H1 (cell line): ENCODE measurements at regions not wholly inside any gene's neighbourhood (a gene's known extent, or its start where the extent isn't known, plus 50 kb on each side); places are given as distances from the start of the nearest gene placed in this dataset.

Experiments
- CTCF ChIA-PET: fragments of 300-600 bp; sonication (Branson Sonifier 250); formaldehyde crosslinking; loops from one replicate; lab custom pipeline; 2021; ENCODE audit not compliant: partially characterized antibody; lab: Charles Lee
- POLR2A ChIA-PET: fragments of 300-600 bp; sonication (Branson Sonifier 250); formaldehyde crosslinking; loops from one replicate; lab custom pipeline; 2021; ENCODE audit warnings: inconsistent platforms; ENCODE audit not compliant: partially characterized antibody; lab: Charles Lee
- DNase-seq, 2 experiments: peaks; one replicate each; pipeline versions ENCODE4 v3.0.0 to v3.0.0-alpha.2; 2010 to 2022; ENCODE audit warnings: low spot score in 2 of 2, low read depth in 1 of 2, mixed read lengths in 1 of 2
- FAIRE-seq: peaks from 2 replicates; lab custom pipeline; 2011; peaks lifted over from hg19 to GRCh38; lab: Jason Lieb, UNC
- H2AFZ ChIP-seq: 2 replicates; pipeline ENCODE4 v1.8.1; 2012; ENCODE audit warnings: low read length, inconsistent platforms
- H2AK5ac ChIP-seq: 2 replicates; pipeline ENCODE4 v1.6.1; 2013; ENCODE audit warnings: low read depth, low read length
- H2BK120ac ChIP-seq: replicated peaks from 2 replicates; pipeline ENCODE3; 2013; ENCODE audit warnings: low read depth, low read length, inconsistent platforms
- H2BK12ac ChIP-seq: 2 replicates; pipeline ENCODE4 v1.6.1; 2013; ENCODE audit warnings: low read depth, low read length
- H2BK15ac ChIP-seq: 2 replicates; pipeline ENCODE4 v1.6.1; 2013; ENCODE audit warnings: low read length
- H2BK20ac ChIP-seq: 2 replicates; pipeline ENCODE4 v1.6.1; 2013; ENCODE audit warnings: low read length
- H2BK5ac ChIP-seq: 2 replicates; pipeline ENCODE4 v1.6.1; 2013; ENCODE audit warnings: low read depth, low read length
- H3K14ac ChIP-seq: 2 replicates; pipeline ENCODE4 v1.6.1; 2013; ENCODE audit warnings: inconsistent platforms; ENCODE audit not compliant: insufficient read length
- H3K18ac ChIP-seq: 2 replicates; pipeline ENCODE4 v1.6.1; 2013; ENCODE audit warnings: low read length; ENCODE audit errors: extremely low read depth
- H3K23ac ChIP-seq: 2 replicates; pipeline ENCODE4 v1.6.1; 2013; ENCODE audit warnings: inconsistent platforms; ENCODE audit not compliant: insufficient read length
- H3K23me2 ChIP-seq: 2 replicates; pipeline ENCODE4 v1.6.1; 2013; ENCODE audit warnings: low read depth, low read length
- H3K27ac ChIP-seq: 2 replicates; pipeline ENCODE4 v1.6.1; 2011; ENCODE audit warnings: low read depth, low read length, inconsistent platforms
- H3K27me3 ChIP-seq, 4 experiments: replicated peaks in 1 of 4; 1 replicate in 1 of 4; 2 replicates in 3 of 4; pipeline versions ENCODE4 v1.6.1 to v1.8.1; 2011 to 2013; ENCODE audit warnings: low read length in 3 of 4, mild to moderate bottlenecking in 3 of 4, inconsistent platforms in 2 of 4, mixed read lengths in 2 of 4, moderate library complexity in 1 of 4; ENCODE audit not compliant: control insufficient read depth in 3 of 4, insufficient read depth in 3 of 4; ENCODE audit errors: extremely low read depth in 1 of 4
- H3K36me3 ChIP-seq, 4 experiments: 2 replicates each; pipeline versions ENCODE4 v1.6.1 to v1.8.1; 2011 to 2013; ENCODE audit warnings: mild to moderate bottlenecking in 4 of 4, low read length in 3 of 4, moderate library complexity in 2 of 4, control low read depth in 1 of 4, inconsistent platforms in 1 of 4; ENCODE audit not compliant: insufficient read depth in 4 of 4, control insufficient read depth in 2 of 4
- H3K4ac ChIP-seq: replicated peaks from 2 replicates; pipeline ENCODE3; 2013; ENCODE audit warnings: low read length, low read depth, mixed read lengths, inconsistent platforms; ENCODE audit not compliant: insufficient read length
- H3K4me1 ChIP-seq, 4 experiments: replicated peaks in 1 of 4; 1 replicate in 1 of 4; 2 replicates in 3 of 4; pipeline versions ENCODE4 v1.6.1 to v1.8.1; 2011 to 2013; ENCODE audit warnings: low read length in 3 of 4, inconsistent platforms in 2 of 4, mixed read lengths in 1 of 4; ENCODE audit not compliant: insufficient read depth in 4 of 4, control insufficient read depth in 3 of 4
- H3K4me2 ChIP-seq, 2 experiments: 2 replicates each; pipeline versions ENCODE4 v1.6.1 to v1.8.1; 2011 to 2013; ENCODE audit warnings: low read depth in 2 of 2, low read length in 2 of 2, control low read depth in 1 of 2, inconsistent platforms in 1 of 2, mild to moderate bottlenecking in 1 of 2; ENCODE audit not compliant: insufficient read depth in 1 of 2
- H3K4me3 ChIP-seq, 4 experiments: fragments of 200-600, 300-600 bp in 1 of 4; sonication (generic), shearing (Covaris generic), sonication (Bioruptor Twin) in 1 of 4; 2 replicates each; pipeline versions ENCODE4 v1.5.1 to v1.8.1; 2011 to 2016; ENCODE audit warnings: low read length in 4 of 4, low read depth in 3 of 4, control low read depth in 2 of 4, inconsistent platforms in 2 of 4, mild to moderate bottlenecking in 2 of 4, mixed read lengths in 1 of 4, moderate library complexity in 1 of 4; ENCODE audit not compliant: insufficient read depth in 2 of 4; ENCODE audit errors: extremely low read depth in 1 of 4
- H3K56ac ChIP-seq: replicated peaks from 2 replicates; pipeline ENCODE3; 2013; ENCODE audit warnings: low read depth, mild to moderate bottlenecking, mixed read lengths, low read length, inconsistent platforms; ENCODE audit not compliant: insufficient read length
- H3K79me1 ChIP-seq: 2 replicates; pipeline ENCODE4 v1.6.1; 2013; ENCODE audit warnings: low read depth, low read length, control low read depth
- H3K79me2 ChIP-seq, 2 experiments: 2 replicates each; pipeline versions ENCODE4 v1.6.1 to v1.8.1; 2012 to 2013; ENCODE audit warnings: low read length in 2 of 2, mild to moderate bottlenecking in 2 of 2, inconsistent platforms in 1 of 2; ENCODE audit not compliant: insufficient read depth in 2 of 2, control insufficient read depth in 1 of 2
- H3K9ac ChIP-seq, 4 experiments: replicated peaks in 1 of 4; 1 replicate in 1 of 4; 2 replicates in 3 of 4; pipeline versions ENCODE4 v1.6.1 to v1.8.1; 2011 to 2013; ENCODE audit warnings: low read depth in 3 of 4, low read length in 3 of 4, control low read depth in 2 of 4, mild to moderate bottlenecking in 2 of 4, moderate library complexity in 2 of 4, inconsistent platforms in 1 of 4; ENCODE audit errors: extremely low read depth in 1 of 4
- H3K9me3 ChIP-seq, 2 experiments: 2 replicates each; pipeline versions ENCODE4 v1.6.1 to v1.8.1; 2012 to 2013; ENCODE audit warnings: mild to moderate bottlenecking in 2 of 2, moderate library complexity in 2 of 2, control low read depth in 1 of 2, inconsistent platforms in 1 of 2, low read depth in 1 of 2, low read length in 1 of 2, mixed read lengths in 1 of 2; ENCODE audit not compliant: insufficient read depth in 2 of 2
- H4K20me1 ChIP-seq, 2 experiments: replicated peaks in 1 of 2; 2 replicates each; pipeline versions ENCODE3 to v1.8.1; 2011 to 2013; ENCODE audit warnings: inconsistent platforms in 2 of 2, low read length in 2 of 2, mild to moderate bottlenecking in 1 of 2; ENCODE audit not compliant: insufficient read depth in 2 of 2, control insufficient read depth in 1 of 2
- H4K5ac ChIP-seq: 2 replicates; pipeline ENCODE4 v1.6.1; 2013; ENCODE audit warnings: low read length, low read depth, mixed read lengths, inconsistent platforms; ENCODE audit not compliant: insufficient read length
- H4K8ac ChIP-seq: 2 replicates; pipeline ENCODE4 v1.8.0; 2013; ENCODE audit warnings: mild to moderate bottlenecking, moderate library complexity, low read length, inconsistent platforms; ENCODE audit not compliant: insufficient read depth; ENCODE audit errors: extremely low read depth
- H4K91ac ChIP-seq: replicated peaks from 2 replicates; pipeline ENCODE3; 2013; ENCODE audit warnings: low read length, mixed read lengths, inconsistent platforms; ENCODE audit not compliant: insufficient read length
- EP300 ChIP-seq, 2 experiments: IDR thresholded peaks; 1 replicate in 1 of 2; 2 replicates in 1 of 2; pipeline ENCODE4 v1.6.1; 2011 to 2012; ENCODE audit warnings: low read depth in 2 of 2, low read length in 2 of 2, mild to moderate bottlenecking in 2 of 2, borderline replicate concordance in 1 of 2, inconsistent platforms in 1 of 2, moderate library complexity in 1 of 2
- GABPA ChIP-seq: IDR thresholded peaks from 2 replicates; pipeline ENCODE4 v1.6.1; 2011; ENCODE audit warnings: mild to moderate bottlenecking, low read length, moderate library complexity, borderline replicate concordance; ENCODE audit not compliant: insufficient read depth
- JUN ChIP-seq: IDR thresholded peaks from 2 replicates; pipeline ENCODE4 v1.6.1; 2011; ENCODE audit warnings: low read depth, mild to moderate bottlenecking, improper control_type of control experiment, low read length
- MAFK ChIP-seq: IDR thresholded peaks from 2 replicates; pipeline ENCODE4 v1.6.1; 2012; ENCODE audit warnings: low read depth, mild to moderate bottlenecking, improper control_type of control experiment, low read length
- TAF1 ChIP-seq: IDR thresholded peaks from 2 replicates; pipeline ENCODE4 v1.6.1; 2011; ENCODE audit warnings: mild to moderate bottlenecking, low read depth, low read length
- WGBS, 2 experiments: shearing (Covaris generic) in 1 of 2; methylation state at CpG; one replicate each; pipeline versions ENCODE4 v1.1.6 to v1.1.7; 2013 to 2015; ENCODE audit warnings: low lambda C conversion rate in 2 of 2, mixed read lengths in 2 of 2, inconsistent platforms in 1 of 2, low coverage in 1 of 2, missing lambda C conversion rate in 1 of 2; ENCODE audit not compliant: insufficient replicate concordance in 2 of 2, insufficient coverage in 1 of 2, insufficient read length in 1 of 2; ENCODE audit errors: extremely low coverage in 1 of 2, missing lambda C conversion rate in 1 of 2; 5-methylcytosine and 5-hydroxymethylcytosine counted together

DNA sequence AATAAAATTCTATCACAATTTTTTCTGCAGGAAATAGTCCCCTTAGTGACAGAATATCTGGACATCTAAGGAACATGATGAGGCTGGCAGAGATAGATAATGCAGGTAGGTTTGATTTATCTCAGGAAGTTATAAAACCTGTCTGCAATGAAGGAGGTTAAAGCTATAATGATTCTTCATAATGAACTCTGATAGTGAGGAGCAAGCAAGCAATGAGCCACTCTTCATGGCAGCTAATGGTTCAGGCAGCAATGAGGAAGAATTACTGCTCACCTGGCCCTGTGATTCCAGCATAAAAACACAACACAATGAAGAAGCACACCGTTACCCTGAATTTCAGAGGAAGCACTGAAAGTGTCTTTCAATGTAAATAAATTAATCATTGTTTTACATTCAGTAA lies 599.6 kb upstream of the PKDCC start:
- ChIA-PET POLR2A (no interaction called here), CTCF (interaction anchor here (1.3 kb wide), 1 partner anchor 250 kb away, joined by 4 read pairs; no protein-coding TSS in a partner anchor)
- no peak overlapping the region for H3K27ac ChIP-seq
- no peak overlapping the region for H3K56ac ChIP-seq
- H3K4me2 ChIP-seq: no peak overlapping the region
- no peak overlapping the region for H3K9ac ChIP-seq
- H3K23ac ChIP-seq: no peak overlapping the region
- no peak for DNase-seq
- TF ChIP-seq GABPA (no peak), TAF1 (no peak), MAFK (no peak), EP300 (IDR thresholded peaks at IDR 0.05; ENCODE audit: borderline replicate concordance in 1 of 2, low read depth in 2 of 2, low read length in 2 of 2) (no peak), JUN (no peak)
- no peak overlapping the region for H4K5ac ChIP-seq
- peaks cover 0 to 2% of the 10 kb centered on the region in 2 experiments; a peak in 1 of 4 replicates for H3K9me3 ChIP-seq
- H3K23me2 ChIP-seq: no peaks in the 10 kb centered on the region
- H3K14ac ChIP-seq: no peak overlapping the region
- no peaks in the 10 kb centered on the region for H3K36me3 ChIP-seq
- no peaks in the 10 kb centered on the region for H3K79me1 ChIP-seq
- no peak overlapping the region for H4K8ac ChIP-seq
- H3K4me3 ChIP-seq: no peak overlapping the region
- H2BK15ac ChIP-seq: no peak overlapping the region
- FAIRE-seq: no peak
- H3K79me2 ChIP-seq: no peaks in the 10 kb centered on the region
- H3K4ac ChIP-seq: no peak overlapping the region
- H4K20me1 ChIP-seq: no peaks in the 10 kb centered on the region
- H2AK5ac ChIP-seq: no peak overlapping the region
- no peak overlapping the region for H2BK12ac ChIP-seq
- H4K91ac ChIP-seq: no peak overlapping the region
- no peak overlapping the region for H2AFZ ChIP-seq
- no peak overlapping the region for H3K18ac ChIP-seq
- H3K27me3 ChIP-seq: no peaks in the 10 kb centered on the region
- no peaks in the 10 kb centered on the region for H3K4me1 ChIP-seq
- H2BK20ac ChIP-seq: no peak overlapping the region
- no peak overlapping the region for H2BK5ac ChIP-seq
- H2BK120ac ChIP-seq: no peak overlapping the region
- 74% methylated on average over 1 of the region's 1 CpG; no CpG with 5 or more reads in 1 of the 2 experiments for WGBS, 2 experiments
